WTC11 (cell line): ENCODE measurements at regions not wholly inside any gene's neighbourhood (a gene's known extent, or its start where the extent isn't known, plus 50 kb on each side); places are given as distances from the start of the nearest gene placed in this dataset.

Experiments
- ATAC-seq: fragments of 200-7000 bp; cut with Tn5 transposase; 2 replicates; pipeline ENCODE4 v1.10.0; 2021; ENCODE audit warnings: mild to moderate bottlenecking, moderate library complexity
- CTCF ChIA-PET: fragments of 300-600 bp; sonication (Branson Sonifier 250); formaldehyde crosslinking; loops from one replicate; lab custom pipeline; 2021; ENCODE audit warnings: antibody characterized with exemption; lab: Charles Lee
- POLR2A ChIA-PET: fragments of 350-600 bp; sonication (Branson Sonifier 250); formaldehyde crosslinking; loops from one replicate; lab custom pipeline; 2021; ENCODE audit warnings: antibody characterized with exemption; lab: Charles Lee
- DNase-seq: peaks from one replicate; pipeline ENCODE4 v3.0.0; 2021; ENCODE audit warnings: low spot score
- H3K27ac Mint-ChIP-seq: 2 replicates; pipeline ENCODE4 v1.8.0; 2021; ENCODE audit warnings: mixed read lengths
- H3K27me3 Mint-ChIP-seq: 2 replicates; pipeline ENCODE4 v1.8.0; 2021; ENCODE audit warnings: low read depth, mild to moderate bottlenecking, moderate library complexity, mixed read lengths
- H3K36me3 Mint-ChIP-seq: 2 replicates; pipeline ENCODE4 v1.8.0; 2021; ENCODE audit warnings: mixed read lengths
- H3K4me1 Mint-ChIP-seq: 2 replicates; pipeline ENCODE4 v1.8.0; 2022; ENCODE audit warnings: mixed read lengths
- H3K4me3 Mint-ChIP-seq: 2 replicates; pipeline ENCODE4 v1.8.0; 2021; ENCODE audit warnings: mild to moderate bottlenecking, moderate library complexity, mixed read lengths
- H3K9me3 Mint-ChIP-seq: 2 replicates; pipeline ENCODE4 v1.8.0; 2021; ENCODE audit warnings: mixed read lengths
- ATF2 ChIP-seq: sonication (generic); formaldehyde crosslinking; IDR thresholded peaks from 2 replicates; pipeline ENCODE4 v1.8.1; 2022; ENCODE audit warnings: low read depth, missing genetic modification reagents, borderline replicate concordance
- ATF3 ChIP-seq: sonication (generic); formaldehyde crosslinking; conservative IDR thresholded peaks from 2 replicates; pipeline ENCODE4 v1.8.1; 2022; ENCODE audit warnings: mild to moderate bottlenecking, missing genetic modification reagents
- CDX4 ChIP-seq: fragments of 250-450 bp; sonication (Bioruptor Pico); IDR thresholded peaks from 2 replicates; pipeline ENCODE4 v1.9.0; 2021; ENCODE audit warnings: moderate library complexity, mild to moderate bottlenecking, inconsistent platforms, borderline replicate concordance
- E2F5 ChIP-seq: sonication (generic); formaldehyde crosslinking; IDR thresholded peaks from 2 replicates; pipeline ENCODE4 v1.8.1; 2022; ENCODE audit warnings: mild to moderate bottlenecking, moderate library complexity, missing genetic modification reagents
- ETV6 ChIP-seq: sonication (generic); formaldehyde crosslinking; IDR thresholded peaks from 2 replicates; pipeline ENCODE4 v1.8.1; 2022; ENCODE audit warnings: mild to moderate bottlenecking, missing genetic modification reagents
- FOXJ3 ChIP-seq: sonication (generic); formaldehyde crosslinking; IDR thresholded peaks from 2 replicates; pipeline ENCODE4 v1.9.0; 2021; ENCODE audit warnings: missing genetic modification reagents, mild to moderate bottlenecking, borderline replicate concordance
- FOXP1 ChIP-seq: sonication (generic); formaldehyde crosslinking; IDR thresholded peaks from 2 replicates; pipeline ENCODE4 v1.8.0; 2022; ENCODE audit warnings: missing genetic modification reagents, mild to moderate bottlenecking, moderate library complexity, borderline replicate concordance
- MXD4 ChIP-seq: fragments of 250-450 bp; sonication (Bioruptor Pico); IDR thresholded peaks from 2 replicates; pipeline ENCODE4 v1.8.0; 2021; ENCODE audit warnings: mild to moderate bottlenecking, moderate library complexity, borderline replicate concordance
- NFYB ChIP-seq: sonication (generic); formaldehyde crosslinking; conservative IDR thresholded peaks from 2 replicates; pipeline ENCODE4 v1.8.0; 2022; ENCODE audit warnings: low read depth, missing genetic modification reagents
- OVOL2 ChIP-seq: fragments of 250-450 bp; sonication (Bioruptor Pico); IDR thresholded peaks from 2 replicates; pipeline ENCODE4 v1.9.0; 2021; ENCODE audit warnings: mild to moderate bottlenecking, borderline replicate concordance
- PRRX2 ChIP-seq: fragments of 250-450 bp; sonication (Bioruptor Pico); IDR thresholded peaks from 2 replicates; pipeline ENCODE4 v1.8.0; 2021; ENCODE audit warnings: mild to moderate bottlenecking
- RELA ChIP-seq: sonication (generic); formaldehyde crosslinking; IDR thresholded peaks from 2 replicates; pipeline ENCODE4 v1.8.1; 2022; ENCODE audit warnings: missing genetic modification reagents, mild to moderate bottlenecking, borderline replicate concordance
- SOX15 ChIP-seq: fragments of 250-450 bp; sonication (Bioruptor Pico); IDR thresholded peaks from 2 replicates; pipeline ENCODE4 v1.9.0; 2021; ENCODE audit warnings: mild to moderate bottlenecking
- TP53 ChIP-seq: sonication (generic); formaldehyde crosslinking; IDR thresholded peaks from 2 replicates; pipeline ENCODE4 v1.8.1; 2023; ENCODE audit warnings: mild to moderate bottlenecking, missing genetic modification reagents
- ZMAT4 ChIP-seq: fragments of 250-450 bp; sonication (Bioruptor Pico); IDR thresholded peaks from 2 replicates; pipeline ENCODE4 v1.9.0; 2021; ENCODE audit warnings: mild to moderate bottlenecking
- ZNF138 ChIP-seq: sonication (generic); formaldehyde crosslinking; conservative IDR thresholded peaks from 2 replicates; pipeline ENCODE4 v1.8.1; 2022; ENCODE audit warnings: mild to moderate bottlenecking, moderate library complexity, missing genetic modification reagents
- ZNF281 ChIP-seq: sonication (generic); formaldehyde crosslinking; IDR thresholded peaks from 2 replicates; pipeline ENCODE4 v1.8.0; 2023; ENCODE audit warnings: mild to moderate bottlenecking, missing genetic modification reagents
- ZNF396 ChIP-seq: fragments of 250-450 bp; sonication (Bioruptor Pico); IDR thresholded peaks from 2 replicates; pipeline ENCODE4 v1.8.0; 2021; ENCODE audit warnings: mild to moderate bottlenecking, moderate library complexity, borderline replicate concordance
- ZNF425 ChIP-seq: fragments of 250-450 bp; sonication (Bioruptor Pico); conservative IDR thresholded peaks from 2 replicates; pipeline ENCODE4 v1.9.0; 2021; ENCODE audit warnings: mild to moderate bottlenecking
- TF ChIP-seq, protein P1 (sequence below): fragments of 250-450 bp; sonication (Bioruptor Pico); IDR thresholded peaks from 2 replicates; pipeline ENCODE4 v1.9.0; 2021; ENCODE audit warnings: mild to moderate bottlenecking, borderline replicate concordance
- TF ChIP-seq, protein P2 (sequence below): sonication (generic); formaldehyde crosslinking; IDR thresholded peaks from 2 replicates; pipeline ENCODE4 v1.8.1; 2022; ENCODE audit warnings: missing genetic modification reagents, borderline replicate concordance

DNA sequence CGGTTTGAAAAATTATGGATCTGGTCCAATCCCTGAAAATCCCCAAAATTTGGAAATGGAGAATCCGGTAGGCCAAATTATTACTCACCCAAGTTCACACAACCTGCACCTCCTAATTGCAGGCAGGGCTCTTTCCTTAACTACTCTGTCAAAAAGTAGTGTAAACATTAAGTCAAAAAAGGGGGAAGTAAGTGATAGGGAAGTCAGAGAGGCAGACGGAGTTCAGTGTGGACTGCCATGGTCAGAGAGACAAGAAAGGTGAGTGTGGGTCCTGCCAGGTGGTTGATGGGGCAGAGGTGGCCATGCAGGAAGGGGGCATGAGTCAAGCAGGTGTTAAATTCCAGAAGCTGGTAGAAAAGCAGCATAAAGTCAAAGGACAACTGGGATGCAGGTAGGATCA, 83.5 kb upstream of the CALM2 start (continued):
- no peak for TF ChIP-seq RELA (CRISPR knock-in tag)
- TF ChIP-seq ETV6 (CRISPR knock-in tag), result no peak

DNA sequence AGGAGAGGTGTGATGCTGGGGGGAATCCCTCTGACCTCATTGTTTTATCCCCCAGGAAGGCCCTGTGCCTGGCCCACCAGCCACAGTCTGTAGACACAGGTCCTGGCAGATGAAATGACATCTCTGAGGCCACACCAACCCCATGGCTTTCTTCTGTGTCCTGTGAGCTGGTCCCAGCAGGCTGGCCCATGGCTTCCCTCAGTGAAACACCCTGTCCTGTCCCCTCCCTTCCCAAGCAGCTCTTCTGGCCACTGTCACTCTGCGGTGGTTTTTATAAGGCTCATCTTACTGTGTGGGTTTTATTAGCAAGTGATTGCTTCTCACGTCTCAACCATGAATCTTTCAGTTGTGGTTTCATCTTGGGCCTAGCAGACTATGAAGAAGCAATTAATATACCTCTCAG, 81.6 kb upstream of the CALM2 start:
- ChIA-PET POLR2A (interaction anchor here (0.6 kb wide), 1 partner anchor 93 kb away, joined by 4 read pairs; no protein-coding TSS in a partner anchor), CTCF (no interaction called here)
- Mint-ChIP-seq H3K27me3 (no peaks in the 10 kb centered on the region), H3K4me1 (peaks cover 12% of the 10 kb centered on the region), H3K36me3 (no peaks in the 10 kb centered on the region), H3K4me3 (no peak overlapping the region), H3K27ac (no peak overlapping the region), H3K9me3 (no peaks in the 10 kb centered on the region)
- DNase-seq, result no peak
- no peak for TF ChIP-seq MXD4
- TF ChIP-seq, protein P1, sequence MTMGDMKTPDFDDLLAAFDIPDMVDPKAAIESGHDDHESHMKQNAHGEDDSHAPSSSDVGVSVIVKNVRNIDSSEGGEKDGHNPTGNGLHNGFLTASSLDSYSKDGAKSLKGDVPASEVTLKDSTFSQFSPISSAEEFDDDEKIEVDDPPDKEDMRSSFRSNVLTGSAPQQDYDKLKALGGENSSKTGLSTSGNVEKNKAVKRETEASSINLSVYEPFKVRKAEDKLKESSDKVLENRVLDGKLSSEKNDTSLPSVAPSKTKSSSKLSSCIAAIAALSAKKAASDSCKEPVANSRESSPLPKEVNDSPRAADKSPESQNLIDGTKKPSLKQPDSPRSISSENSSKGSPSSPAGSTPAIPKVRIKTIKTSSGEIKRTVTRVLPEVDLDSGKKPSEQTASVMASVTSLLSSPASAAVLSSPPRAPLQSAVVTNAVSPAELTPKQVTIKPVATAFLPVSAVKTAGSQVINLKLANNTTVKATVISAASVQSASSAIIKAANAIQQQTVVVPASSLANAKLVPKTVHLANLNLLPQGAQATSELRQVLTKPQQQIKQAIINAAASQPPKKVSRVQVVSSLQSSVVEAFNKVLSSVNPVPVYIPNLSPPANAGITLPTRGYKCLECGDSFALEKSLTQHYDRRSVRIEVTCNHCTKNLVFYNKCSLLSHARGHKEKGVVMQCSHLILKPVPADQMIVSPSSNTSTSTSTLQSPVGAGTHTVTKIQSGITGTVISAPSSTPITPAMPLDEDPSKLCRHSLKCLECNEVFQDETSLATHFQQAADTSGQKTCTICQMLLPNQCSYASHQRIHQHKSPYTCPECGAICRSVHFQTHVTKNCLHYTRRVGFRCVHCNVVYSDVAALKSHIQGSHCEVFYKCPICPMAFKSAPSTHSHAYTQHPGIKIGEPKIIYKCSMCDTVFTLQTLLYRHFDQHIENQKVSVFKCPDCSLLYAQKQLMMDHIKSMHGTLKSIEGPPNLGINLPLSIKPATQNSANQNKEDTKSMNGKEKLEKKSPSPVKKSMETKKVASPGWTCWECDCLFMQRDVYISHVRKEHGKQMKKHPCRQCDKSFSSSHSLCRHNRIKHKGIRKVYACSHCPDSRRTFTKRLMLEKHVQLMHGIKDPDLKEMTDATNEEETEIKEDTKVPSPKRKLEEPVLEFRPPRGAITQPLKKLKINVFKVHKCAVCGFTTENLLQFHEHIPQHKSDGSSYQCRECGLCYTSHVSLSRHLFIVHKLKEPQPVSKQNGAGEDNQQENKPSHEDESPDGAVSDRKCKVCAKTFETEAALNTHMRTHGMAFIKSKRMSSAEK (CRISPR knock-in tag), result no peak
- no peak for TF ChIP-seq ATF3
- no peak for TF ChIP-seq ZNF425 (CRISPR knock-in tag)
- TF ChIP-seq ZNF281 (CRISPR knock-in tag), result no peak
- TF ChIP-seq SOX15, result no peak
- TF ChIP-seq PRRX2 (CRISPR knock-in tag), result no peak
- TF ChIP-seq CDX4 (CRISPR knock-in tag), result no peak
- no peak for TF ChIP-seq OVOL2 (CRISPR knock-in tag)
- TF ChIP-seq FOXP1 (CRISPR knock-in tag), result no peak
- TF ChIP-seq, protein P2, sequence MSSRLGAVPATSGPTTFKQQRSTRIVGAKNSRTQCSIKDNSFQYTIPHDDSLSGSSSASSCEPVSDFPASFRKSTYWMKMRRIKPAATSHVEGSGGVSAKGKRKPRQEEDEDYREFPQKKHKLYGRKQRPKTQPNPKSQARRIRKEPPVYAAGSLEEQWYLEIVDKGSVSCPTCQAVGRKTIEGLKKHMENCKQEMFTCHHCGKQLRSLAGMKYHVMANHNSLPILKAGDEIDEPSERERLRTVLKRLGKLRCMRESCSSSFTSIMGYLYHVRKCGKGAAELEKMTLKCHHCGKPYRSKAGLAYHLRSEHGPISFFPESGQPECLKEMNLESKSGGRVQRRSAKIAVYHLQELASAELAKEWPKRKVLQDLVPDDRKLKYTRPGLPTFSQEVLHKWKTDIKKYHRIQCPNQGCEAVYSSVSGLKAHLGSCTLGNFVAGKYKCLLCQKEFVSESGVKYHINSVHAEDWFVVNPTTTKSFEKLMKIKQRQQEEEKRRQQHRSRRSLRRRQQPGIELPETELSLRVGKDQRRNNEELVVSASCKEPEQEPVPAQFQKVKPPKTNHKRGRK (CRISPR knock-in tag), result no peak
- TF ChIP-seq FOXJ3 (CRISPR knock-in tag), result no peak
- no peak for TF ChIP-seq ZNF396 (CRISPR knock-in tag)
- TF ChIP-seq TP53, result no peak
- TF ChIP-seq ZNF138, result no peak
- no peak for TF ChIP-seq ATF2
- no peak for TF ChIP-seq NFYB (CRISPR knock-in tag)
- no peak for TF ChIP-seq E2F5 (CRISPR knock-in tag)
- TF ChIP-seq ZMAT4 (CRISPR knock-in tag), result no peak
- no peak for ATAC-seq
